Common myeloid progenitor, CD34-positive (primary cell): ENCODE measurements at regions not wholly inside any gene's neighbourhood (a gene's known extent, or its start where the extent isn't known, plus 50 kb on each side); places are given as distances from the start of the nearest gene placed in this dataset.

ENCODE experiments used
- CTCF ChIA-PET: fragments of 350-600 bp; sonication (Branson Sonifier 250); formaldehyde crosslinking; loops from one replicate; lab custom pipeline; 2021; ENCODE audit warnings: antibody characterized with exemption; lab: Charles Lee
- POLR2A ChIA-PET: fragments of 350-600 bp; sonication (Branson Sonifier 250); formaldehyde crosslinking; loops from one replicate; lab custom pipeline; 2021; ENCODE audit warnings: antibody characterized with exemption; lab: Charles Lee
- DNase-seq, 3 donors: peaks; one replicate each; pipeline versions ENCODE4 v3.0.0 to v3.0.0-alpha.2; 2013
- H3K27ac ChIP-seq, 2 experiments: 1 replicate in 1 of 2; 2 replicates in 1 of 2; pipeline ENCODE4 v1.7.0; 2013; ENCODE audit warnings: inconsistent platforms in 2 of 2, low read length in 2 of 2, mild to moderate bottlenecking in 2 of 2, low read depth in 1 of 2, moderate library complexity in 1 of 2; ENCODE audit not compliant: severe bottlenecking in 2 of 2, insufficient read depth in 1 of 2, poor library complexity in 1 of 2
- H3K27me3 ChIP-seq, 5 experiments: replicated peaks in 2 of 5; 1 replicate in 3 of 5; 2 replicates in 2 of 5; pipeline versions ENCODE4 v1.6.1 to v1.7.0; 2013; ENCODE audit warnings: low read length in 4 of 5, mild to moderate bottlenecking in 2 of 5, moderate library complexity in 2 of 5, inconsistent platforms in 1 of 5; ENCODE audit not compliant: insufficient read depth in 5 of 5, control insufficient read depth in 4 of 5
- H3K36me3 ChIP-seq, 4 experiments: 1 replicate in 2 of 4; 2 replicates in 2 of 4; pipeline versions ENCODE4 v1.6.1 to v1.7.0; 2013; ENCODE audit warnings: low read length in 3 of 4, control low read depth in 1 of 4, mild to moderate bottlenecking in 1 of 4; ENCODE audit not compliant: control insufficient read depth in 4 of 4, insufficient read depth in 4 of 4
- H3K4me1 ChIP-seq, 4 experiments: 1 replicate in 3 of 4; 2 replicates in 1 of 4; pipeline versions ENCODE4 v1.6.1 to v1.7.1; 2013; ENCODE audit warnings: low read length in 3 of 4, mild to moderate bottlenecking in 3 of 4, control low read depth in 1 of 4, inconsistent platforms in 1 of 4, moderate library complexity in 1 of 4; ENCODE audit not compliant: control insufficient read depth in 4 of 4, insufficient read depth in 4 of 4; ENCODE audit errors: control extremely low read depth in 1 of 4
- H3K4me3 ChIP-seq, 7 experiments: 1 replicate in 4 of 7; 2 replicates in 3 of 7; pipeline versions ENCODE4 v1.5.1 to v1.7.0; 2013; ENCODE audit warnings: mild to moderate bottlenecking in 7 of 7, low read length in 6 of 7, moderate library complexity in 6 of 7, inconsistent platforms in 2 of 7, low read depth in 2 of 7, control low read depth in 1 of 7; ENCODE audit not compliant: insufficient read depth in 4 of 7, control insufficient read depth in 1 of 7; ENCODE audit errors: extremely low read depth in 1 of 7
- H3K9me3 ChIP-seq, 5 experiments: 1 replicate in 4 of 5; 2 replicates in 1 of 5; pipeline versions ENCODE4 v1.6.1 to v1.7.1; 2013; ENCODE audit warnings: low read length in 4 of 5, mild to moderate bottlenecking in 2 of 5, inconsistent platforms in 1 of 5, low read depth in 1 of 5, moderate library complexity in 1 of 5; ENCODE audit not compliant: control insufficient read depth in 4 of 5, insufficient read depth in 2 of 5; ENCODE audit errors: control extremely low read depth in 1 of 5
- WGBS: methylation state at CpG from one replicate; pipeline ENCODE4 v1.1.5; 2013; ENCODE audit not compliant: insufficient coverage; 5-methylcytosine and 5-hydroxymethylcytosine counted together

DNA sequence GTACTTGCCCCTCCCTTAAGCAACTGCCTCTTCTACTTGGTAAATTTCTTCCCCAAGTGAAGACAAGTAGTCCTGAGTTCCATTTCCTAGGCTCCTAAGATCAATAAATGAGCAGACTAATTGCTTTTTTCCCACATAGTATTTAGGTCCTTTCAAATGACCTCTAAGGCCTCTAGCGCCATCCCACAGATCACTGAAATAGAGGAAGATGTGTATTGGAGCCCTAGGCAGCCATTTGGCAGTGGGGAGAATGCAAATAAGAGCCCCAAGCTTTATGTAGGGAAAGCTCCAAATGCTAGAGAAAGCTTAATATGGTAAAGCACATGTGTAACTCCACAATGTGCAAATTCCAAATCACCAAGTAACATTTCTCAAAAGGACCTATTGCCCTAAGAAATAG is 316.5 kb upstream of the PHF14 start:
- Histone ChIP-seq H3K27me3 (no peaks in the 10 kb centered on the region), H3K36me3 (no peaks in the 10 kb centered on the region), H3K27ac (no peak overlapping the region), H3K4me3 (no peak overlapping the region), H3K4me1 (no peaks in the 10 kb centered on the region), H3K9me3 (no peaks in the 10 kb centered on the region)
- WGBS = 100% methylated on average over 1 of the region's 1 CpG
- ChIA-PET POLR2A (no interaction called here), CTCF (no interaction called here)
- DNase-seq = no peak

DNA sequence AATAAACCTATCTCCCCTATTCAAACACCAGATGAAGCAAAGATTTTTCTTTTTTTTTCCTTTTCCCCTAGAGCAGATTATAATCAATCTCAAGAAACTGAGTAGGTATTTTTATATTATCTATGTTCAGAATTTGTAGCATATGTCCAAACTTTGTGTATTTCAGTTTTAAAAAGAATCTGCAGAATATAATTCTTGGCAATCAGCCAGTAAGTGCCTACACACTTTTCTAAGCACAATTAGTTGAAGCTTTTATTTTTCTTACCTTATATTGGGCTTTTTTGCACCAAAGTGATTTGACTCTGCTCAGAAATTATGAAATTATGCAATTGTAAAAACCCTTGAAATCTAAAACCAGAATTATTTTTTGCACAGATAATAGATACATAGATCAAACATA is 315.8 kb upstream of the PHF14 start:
- Histone ChIP-seq H3K27me3 (no peaks in the 10 kb centered on the region), H3K4me1 (no peaks in the 10 kb centered on the region), H3K27ac (no peak overlapping the region), H3K4me3 (no peak overlapping the region), H3K36me3 (no peaks in the 10 kb centered on the region), H3K9me3 (no peaks in the 10 kb centered on the region)
- ChIA-PET CTCF (no interaction called here), POLR2A (no interaction called here)
- no peak for DNase-seq

DNA sequence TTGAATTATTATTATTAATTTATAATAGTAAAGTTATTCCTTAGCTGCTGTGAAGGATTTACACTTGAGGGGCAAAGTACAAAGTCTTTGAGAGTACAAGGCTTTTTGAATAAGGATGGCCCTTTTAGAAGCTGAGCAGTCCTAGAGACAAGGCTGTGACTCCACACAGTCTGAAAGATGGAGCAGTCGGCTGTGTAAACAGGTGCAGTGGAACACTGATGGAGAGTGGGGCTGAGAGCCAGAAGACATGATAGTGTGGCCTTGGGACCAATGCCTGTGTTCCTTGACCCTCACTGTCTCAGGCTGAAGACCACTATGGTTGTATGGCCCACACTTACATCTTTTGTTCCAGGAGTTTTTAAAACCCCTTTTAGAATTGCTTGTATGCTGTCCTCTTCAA is 311.2 kb upstream of the PHF14 start:
- Histone ChIP-seq H3K4me3 (no peak overlapping the region), H3K4me1 (peaks cover 0 to 4% (median 0%) of the 10 kb centered on the region in 4 experiments), H3K9me3 (no peaks in the 10 kb centered on the region), H3K27me3 (no peaks in the 10 kb centered on the region), H3K27ac (no peak overlapping the region), H3K36me3 (no peaks in the 10 kb centered on the region)
- CTCF ChIA-PET = interaction anchor here (1.0 kb wide), 2 partner anchors 11 to 45 kb away, joined by 3 to 5 read pairs; no protein-coding TSS in a partner anchor
- POLR2A ChIA-PET = no interaction called here
- no peak for DNase-seq
- WGBS = 92% methylated on average over 1 of the region's 1 CpG

DNA sequence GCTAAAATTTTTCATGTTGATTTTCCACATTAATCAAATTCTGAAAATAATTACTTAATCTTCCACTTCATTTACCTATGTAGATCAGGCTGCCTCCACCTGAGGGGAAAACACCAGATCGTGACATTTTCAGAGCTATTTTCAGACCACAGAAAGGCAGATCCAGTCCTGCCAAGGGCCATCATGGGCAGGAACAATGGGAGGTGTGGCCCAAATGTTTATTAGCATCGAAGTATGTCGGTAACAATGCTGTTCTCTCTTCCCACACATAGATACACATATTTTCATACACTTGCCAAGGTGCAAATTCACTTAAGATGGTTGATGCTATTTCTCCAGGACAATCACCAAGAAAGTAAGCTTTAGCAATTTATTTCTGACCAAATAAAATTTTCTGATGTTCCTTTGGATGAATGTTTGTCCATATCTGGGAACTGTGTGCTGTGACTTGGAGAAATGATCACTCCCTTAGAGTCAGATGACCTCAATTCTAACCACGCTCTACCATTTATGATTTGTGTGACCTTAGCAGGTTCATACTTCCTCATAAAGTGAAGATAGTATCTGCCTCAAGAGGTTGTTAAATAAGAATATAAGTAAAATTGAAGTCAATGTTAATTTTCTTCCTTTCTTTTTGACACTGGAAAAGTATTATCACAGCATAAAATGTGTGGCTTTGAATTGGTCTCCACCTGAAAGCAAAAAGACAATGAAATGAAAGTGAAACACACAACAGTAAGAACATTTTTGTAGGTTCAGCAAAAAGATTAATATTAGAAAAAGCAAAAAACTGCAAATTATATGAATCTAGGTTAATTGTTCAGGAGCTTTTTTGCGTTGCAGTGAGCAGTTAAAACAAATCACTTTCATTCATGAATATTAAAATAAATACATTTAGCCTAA is 310.4 kb upstream of the PHF14 start:
- Histone ChIP-seq H3K36me3 (no peaks in the 10 kb centered on the region), H3K4me3 (peak overlapping the region in 1 of 7 experiments; percentile 25), H3K27ac (no peak overlapping the region), H3K4me1 (peaks cover 0 to 4% (median 0%) of the 10 kb centered on the region in 4 experiments), H3K27me3 (no peaks in the 10 kb centered on the region), H3K9me3 (no peaks in the 10 kb centered on the region)
- 100% methylated on average over 1 of the region's 5 CpGs for WGBS
- DNase-seq = peak in 2 of 3 donors; percentile 23 to 32
- POLR2A ChIA-PET = no interaction called here
- CTCF ChIA-PET = interaction anchor here (1.0 kb wide), 2 partner anchors 11 to 45 kb away, joined by 3 to 5 read pairs; no protein-coding TSS in a partner anchor

DNA sequence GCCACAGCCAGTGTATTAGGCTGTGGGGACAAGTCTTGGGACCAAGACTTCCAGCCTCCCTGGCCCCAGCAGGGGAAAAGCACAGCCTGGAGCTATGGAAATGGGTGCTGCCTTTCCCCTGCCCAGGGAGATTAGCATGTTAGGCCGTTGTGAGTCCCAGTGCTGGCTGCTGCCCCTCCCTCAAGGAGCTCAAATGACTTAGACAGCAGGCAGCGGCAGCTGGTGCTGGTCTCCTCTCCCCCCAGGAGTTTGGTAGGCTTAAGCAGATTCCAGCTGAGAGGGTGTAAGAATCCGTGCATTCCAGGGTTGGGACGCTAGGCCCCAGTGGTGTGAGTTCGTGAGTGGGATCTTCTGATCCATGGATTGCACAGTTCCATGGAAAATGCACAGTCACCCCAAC is 301.5 kb upstream of the PHF14 start:
- ChIA-PET POLR2A (no interaction called here), CTCF (no interaction called here)
- H3K9me3 ChIP-seq = peaks cover 0 to 1% (median 0%) of the 10 kb centered on the region in 5 experiments
- WGBS = 98% methylated on average over 5 of the region's 5 CpGs
- H3K4me3 ChIP-seq = no peak overlapping the region
- no peak overlapping the region for H3K27ac ChIP-seq
- H3K27me3 ChIP-seq = no peaks in the 10 kb centered on the region
- DNase-seq = no peak
- H3K36me3 ChIP-seq = no peaks in the 10 kb centered on the region
- H3K4me1 ChIP-seq = no peaks in the 10 kb centered on the region

DNA sequence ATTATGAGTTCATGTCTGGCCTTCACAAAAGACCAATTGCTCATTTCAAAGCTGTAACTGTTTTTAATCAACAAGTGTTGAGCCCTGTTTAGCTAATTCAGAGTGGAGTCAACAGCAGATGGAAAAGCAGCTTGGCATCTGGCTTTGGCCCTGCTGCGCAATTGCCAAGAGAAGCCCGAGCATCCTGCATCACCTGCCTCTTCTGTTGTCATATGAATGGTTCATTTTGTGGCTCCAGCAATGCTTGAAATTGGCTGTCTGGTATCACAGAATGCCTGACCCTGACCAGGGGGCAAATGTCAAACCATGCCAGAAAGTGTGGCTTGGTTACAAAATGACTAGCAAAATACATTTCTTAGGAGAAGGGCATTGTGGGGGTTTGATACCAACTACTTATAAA is 296.5 kb upstream of the PHF14 start:
- CTCF ChIA-PET = no interaction called here
- H3K36me3 ChIP-seq = no peaks in the 10 kb centered on the region
- 100% methylated on average over 2 of the region's 2 CpGs for WGBS

DNA sequence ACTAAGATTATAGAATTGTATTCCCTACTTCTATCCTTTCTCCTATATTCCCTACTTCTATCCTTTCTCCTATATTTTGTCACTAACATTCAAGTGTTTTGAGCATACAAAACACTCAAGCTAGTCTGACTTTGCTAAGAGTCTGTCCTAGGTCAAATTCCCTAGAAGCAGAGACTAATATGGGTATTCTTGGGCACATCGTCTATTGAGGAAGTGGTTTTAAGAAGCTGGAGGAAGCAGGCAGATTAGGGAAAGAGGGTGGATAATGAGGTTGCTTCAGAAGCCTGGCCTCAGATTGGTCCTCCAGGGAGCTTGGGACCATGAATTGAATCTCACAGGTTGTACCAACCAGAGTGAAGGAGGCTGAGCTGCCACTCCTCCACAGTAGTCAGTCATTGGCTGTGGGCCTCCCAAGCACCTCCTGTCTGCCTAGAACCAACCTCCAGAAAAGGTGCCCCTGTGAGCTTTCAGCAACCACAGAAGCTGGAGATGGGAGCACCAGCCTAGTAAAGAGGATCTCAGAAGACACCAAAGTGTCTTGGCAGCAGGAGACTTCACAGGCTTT is 295.9 kb upstream of the PHF14 start:
- peak in 2 of 3 donors; percentile 6 to 20 for DNase-seq
- Histone ChIP-seq H3K27ac (no peak overlapping the region), H3K4me1 (peaks cover 0 to 7% (median 3%) of the 10 kb centered on the region in 4 experiments), H3K36me3 (no peaks in the 10 kb centered on the region), H3K27me3 (no peaks in the 10 kb centered on the region), H3K9me3 (no peaks in the 10 kb centered on the region), H3K4me3 (no peak overlapping the region)
- ChIA-PET POLR2A (interaction anchor here (0.5 kb wide), 1 partner anchor 239 kb away, joined by 5 read pairs; no protein-coding TSS in a partner anchor), CTCF (no interaction called here)
- 0% methylated on average over 1 of the region's 1 CpG for WGBS

More for the DNA sequence above, 296.5 kb upstream of the PHF14 start:
- Histone ChIP-seq H3K27ac (no peak overlapping the region), H3K9me3 (no peaks in the 10 kb centered on the region), H3K4me3 (no peak overlapping the region), H3K4me1 (peaks cover 0 to 7% (median 3%) of the 10 kb centered on the region in 4 experiments), H3K27me3 (no peaks in the 10 kb centered on the region)
- POLR2A ChIA-PET = no interaction called here
- DNase-seq = no peak
